GM19467 (cell line): ENCODE measurements at regions not wholly inside any gene's neighbourhood (a gene's known extent, or its start where the extent isn't known, plus 50 kb on each side); places are given as distances from the start of the nearest gene placed in this dataset.

Source experiments
- ATAC-seq: cut with Tn5 transposase; IDR thresholded peaks from one replicate; pipeline ENCODE4 v1.9.1; 2021; ENCODE audit warnings: mild to moderate bottlenecking, moderate library complexity; ENCODE audit not compliant: unreplicated experiment

DNA sequence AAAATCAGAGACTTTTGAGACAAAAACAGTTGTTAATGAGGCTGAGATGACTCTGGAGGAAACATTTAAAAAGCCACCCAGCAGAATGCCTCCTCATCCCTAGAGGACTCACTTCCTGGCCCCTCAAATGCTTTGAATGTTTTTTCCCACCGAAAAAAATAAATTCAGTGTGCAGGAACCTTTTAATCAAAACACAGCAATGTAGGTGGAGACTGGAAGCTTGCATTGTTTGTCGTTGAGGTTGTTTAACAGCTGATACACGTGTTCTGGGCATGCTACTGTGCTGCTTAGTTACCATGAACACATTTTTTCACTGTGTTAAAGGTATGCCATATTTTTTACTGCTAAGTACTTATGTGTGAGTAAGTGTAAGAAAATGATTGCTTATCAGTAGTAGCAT lies 65.7 kb upstream of the ADCY2 start:
- ATAC-seq = no peak

DNA sequence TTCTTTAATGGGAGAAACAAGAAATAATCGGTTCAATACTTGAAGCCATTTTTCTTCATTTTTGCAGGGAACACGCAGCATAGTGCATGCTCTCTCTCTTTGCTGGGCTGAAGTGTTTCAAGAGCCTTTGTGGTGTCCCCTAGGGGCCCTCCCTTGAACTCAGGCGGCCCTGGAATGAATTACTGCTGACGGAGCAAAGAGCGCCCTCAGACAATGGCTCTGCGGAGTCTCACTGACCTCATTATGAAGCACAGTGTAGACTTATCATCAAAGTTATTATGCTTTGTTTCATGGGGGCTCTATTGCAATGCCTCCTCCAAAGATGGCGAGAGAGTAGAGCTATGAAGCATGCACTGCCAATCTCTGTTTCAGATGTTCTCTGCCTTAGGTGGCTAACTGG lies 64.8 kb upstream of the ADCY2 start:
- ATAC-seq = no peak
